DOHH2 (cell line): ENCODE measurements at regions not wholly inside any gene's neighbourhood (a gene's known extent, or its start where the extent isn't known, plus 50 kb on each side); places are given as distances from the start of the nearest gene placed in this dataset.

Experiments
- H3F3A ChIP-seq: fragments of 200-600 bp; sonication (generic), shearing (Covaris generic); 2 replicates; pipeline ENCODE4 v1.6.0; 2016; ENCODE audit warnings: antibody characterized with exemption, mild to moderate bottlenecking; ENCODE audit not compliant: control insufficient read depth, insufficient read depth
- H3K27ac ChIP-seq: fragments of 200-600 bp; sonication (generic); 2 replicates; pipeline ENCODE4 v1.5.1; 2014; ENCODE audit warnings: low read depth, mild to moderate bottlenecking, low read length, moderate library complexity
- H3K27me3 ChIP-seq: fragments of 200-600 bp; sonication (generic); 2 replicates; pipeline ENCODE4 v1.6.1; 2014; ENCODE audit warnings: mild to moderate bottlenecking, low read length, mixed read lengths; ENCODE audit not compliant: control insufficient read depth
- H3K36me3 ChIP-seq: fragments of 200-600 bp; sonication (generic); 2 replicates; pipeline ENCODE4 v1.6.1; 2014; ENCODE audit warnings: mild to moderate bottlenecking, low read length, moderate library complexity, mixed read lengths; ENCODE audit not compliant: control insufficient read depth
- H3K4me1 ChIP-seq: fragments of 200-600 bp; sonication (generic); 2 replicates; pipeline ENCODE4 v1.6.1; 2014; ENCODE audit warnings: mild to moderate bottlenecking, low read length, mixed read lengths; ENCODE audit not compliant: control insufficient read depth
- H3K4me2 ChIP-seq: fragments of 200-600 bp; sonication (generic); 2 replicates; pipeline ENCODE4 v1.6.0; 2014; ENCODE audit warnings: mild to moderate bottlenecking, low read length, moderate library complexity
- H3K4me3 ChIP-seq: fragments of 200-600 bp; sonication (generic); 2 replicates; pipeline ENCODE4 v1.5.1; 2014; ENCODE audit warnings: mild to moderate bottlenecking, low read length, mixed read lengths
- H3K79me2 ChIP-seq: fragments of 200-600 bp; sonication (generic); 2 replicates; pipeline ENCODE4 v1.6.1; 2014; ENCODE audit warnings: mild to moderate bottlenecking, low read length, mixed read lengths; ENCODE audit not compliant: control insufficient read depth
- H3K9me2 ChIP-seq: fragments of 200-600 bp; sonication (generic); replicated peaks from 2 replicates; pipeline ENCODE4 v1.6.1; 2014; ENCODE audit warnings: mild to moderate bottlenecking, low read length, mixed read lengths; ENCODE audit not compliant: control insufficient read depth
- H3K9me3 ChIP-seq: fragments of 200-600 bp; sonication (generic); 2 replicates; pipeline ENCODE4 v1.6.1; 2014; ENCODE audit warnings: antibody characterized with exemption, low read length, mixed read lengths; ENCODE audit not compliant: control insufficient read depth, insufficient read depth
- H4K20me1 ChIP-seq: fragments of 200-600 bp; sonication (generic); 2 replicates; pipeline ENCODE4 v1.6.0; 2014; ENCODE audit warnings: low read depth, mild to moderate bottlenecking, antibody characterized with exemption, low read length, moderate library complexity; ENCODE audit not compliant: control insufficient read depth, insufficient read depth
- CTCF ChIP-seq: fragments of 200-600 bp; sonication (generic); IDR thresholded peaks from one replicate; pipeline ENCODE4 v1.5.1; 2014; ENCODE audit warnings: antibody characterized with exemption, mild to moderate bottlenecking, low read depth, low read length; ENCODE audit not compliant: poor library complexity, severe bottlenecking
- EZH2phosphoT487 ChIP-seq: fragments of 200-600 bp; sonication (generic); IDR thresholded peaks from 2 replicates; pipeline ENCODE4 v1.6.1; 2017; ENCODE audit warnings: borderline replicate concordance, mild to moderate bottlenecking, antibody characterized with exemption, low read length, moderate library complexity, mixed read lengths

- no peaks in the 10 kb centered on the region for H3K27me3 ChIP-seq
- no peaks in the 10 kb centered on the region for H4K20me1 ChIP-seq
- H3K79me2 ChIP-seq, result no peaks in the 10 kb centered on the region
- TF ChIP-seq EZH2phosphoT487 (no peak), CTCF (no peak)
- H3K9me3 ChIP-seq, result no peaks in the 10 kb centered on the region
- H3K4me1 ChIP-seq, result no peaks in the 10 kb centered on the region
- H3K4me2 ChIP-seq, result no peak overlapping the region
- H3K36me3 ChIP-seq, result no peaks in the 10 kb centered on the region
- H3F3A ChIP-seq, result no peaks in the 10 kb centered on the region
- H3K4me3 ChIP-seq, result no peak overlapping the region
- no peak overlapping the region for H3K27ac ChIP-seq
- H3K9me2 ChIP-seq, result no peaks in the 10 kb centered on the region
Observed at GRCh38 chr1:238900334-238900865, 486.0 kb upstream of the CHRM3 start.

- Histone ChIP-seq H3K36me3 (no peaks in the 10 kb centered on the region), H3F3A (no peaks in the 10 kb centered on the region), H3K9me3 (no peaks in the 10 kb centered on the region), H4K20me1 (no peaks in the 10 kb centered on the region), H3K4me3 (no peak overlapping the region), H3K27ac (no peak overlapping the region), H3K4me2 (no peak overlapping the region), H3K27me3 (no peaks in the 10 kb centered on the region), H3K79me2 (no peaks in the 10 kb centered on the region), H3K4me1 (no peaks in the 10 kb centered on the region), H3K9me2 (no peaks in the 10 kb centered on the region)
- no peak for TF ChIP-seq CTCF
- no peak for TF ChIP-seq EZH2phosphoT487
Observed at GRCh38 chr1:238898856-238899255, 487.5 kb upstream of the CHRM3 start.

GRCh38 chr1:238895911-238896310 lies 490.5 kb upstream of the CHRM3 start:
- no peaks in the 10 kb centered on the region for H3K27me3 ChIP-seq
- TF ChIP-seq CTCF (no peak), EZH2phosphoT487 (no peak)
- H3F3A ChIP-seq, result no peaks in the 10 kb centered on the region
- H3K9me2 ChIP-seq, result no peaks in the 10 kb centered on the region
- no peak overlapping the region for H3K4me3 ChIP-seq
- no peak overlapping the region for H3K4me2 ChIP-seq
- no peaks in the 10 kb centered on the region for H3K4me1 ChIP-seq
- no peaks in the 10 kb centered on the region for H3K9me3 ChIP-seq
- H3K27ac ChIP-seq, result no peak overlapping the region
- no peaks in the 10 kb centered on the region for H4K20me1 ChIP-seq
- no peaks in the 10 kb centered on the region for H3K36me3 ChIP-seq
- no peaks in the 10 kb centered on the region for H3K79me2 ChIP-seq
